Hindlimb muscle (tissue), 1 donor: ENCODE measurements at regions not wholly inside any gene's neighbourhood (a gene's known extent, or its start where the extent isn't known, plus 50 kb on each side); places are given as distances from the start of the nearest gene placed in this dataset.
"Not testable (repeated sequence)": the region's sequence is repeated elsewhere in the genome, so short reads cannot be mapped to it uniquely, and the experiment has no call there.

ENCODE experiments used
- DNase-seq: peaks from one replicate; pipeline ENCODE4 v3.0.0-alpha.2; 2013

DNA sequence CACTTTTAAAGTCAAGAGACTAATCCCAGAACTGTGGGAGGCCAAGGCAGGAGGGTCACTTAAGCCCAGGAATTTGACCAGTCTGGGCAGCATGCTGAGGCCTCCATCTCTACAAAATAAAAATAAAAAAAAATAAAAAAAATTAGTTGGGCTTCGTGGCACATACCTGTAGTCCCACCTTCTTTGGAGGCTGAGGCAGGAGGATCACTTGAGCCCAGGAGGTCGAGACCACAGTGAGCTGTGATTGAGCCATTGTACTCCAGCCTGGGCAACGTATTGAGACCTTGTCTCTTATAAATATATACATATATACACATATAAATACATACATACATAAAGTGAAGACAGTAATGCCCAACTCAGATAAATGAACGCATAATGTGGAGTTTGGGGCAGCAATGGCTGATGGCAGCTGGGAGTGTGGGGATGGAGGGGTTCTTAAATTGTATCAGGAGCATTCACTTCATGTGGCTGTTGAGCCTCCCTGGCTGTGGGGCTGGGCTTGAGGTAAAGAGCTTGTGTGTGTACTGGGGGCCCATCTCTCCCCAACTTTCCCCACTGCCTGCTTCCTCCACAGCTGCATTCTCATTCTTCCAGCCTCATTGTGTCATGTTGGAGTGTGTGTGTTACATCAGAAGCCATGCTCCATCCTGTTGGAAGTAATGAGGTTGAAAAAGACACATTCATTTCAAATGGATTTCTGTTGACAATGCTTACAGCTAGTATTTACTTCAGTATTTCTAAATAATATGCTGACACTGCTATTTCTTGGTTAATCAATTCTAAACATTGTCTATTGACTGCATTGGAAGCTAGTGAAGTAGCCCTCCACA is 96.5 kb upstream of the HS6ST1 start:
- DNase-seq, result no peak

DNA sequence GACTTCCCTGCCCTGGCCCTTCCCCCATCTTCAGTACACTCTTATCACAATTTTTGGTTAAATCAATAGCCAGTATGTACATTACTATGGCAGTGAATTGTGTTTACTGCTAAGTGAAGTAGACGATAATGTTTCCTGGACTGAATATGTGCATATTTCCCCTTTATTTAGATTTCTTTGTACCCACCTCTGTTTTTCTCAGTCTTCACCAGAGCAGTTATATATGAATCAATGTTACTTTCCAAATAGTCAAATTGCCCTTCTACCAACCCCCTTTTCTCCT is 97.1 kb upstream of the HS6ST1 start:
- no peak for DNase-seq

DNA sequence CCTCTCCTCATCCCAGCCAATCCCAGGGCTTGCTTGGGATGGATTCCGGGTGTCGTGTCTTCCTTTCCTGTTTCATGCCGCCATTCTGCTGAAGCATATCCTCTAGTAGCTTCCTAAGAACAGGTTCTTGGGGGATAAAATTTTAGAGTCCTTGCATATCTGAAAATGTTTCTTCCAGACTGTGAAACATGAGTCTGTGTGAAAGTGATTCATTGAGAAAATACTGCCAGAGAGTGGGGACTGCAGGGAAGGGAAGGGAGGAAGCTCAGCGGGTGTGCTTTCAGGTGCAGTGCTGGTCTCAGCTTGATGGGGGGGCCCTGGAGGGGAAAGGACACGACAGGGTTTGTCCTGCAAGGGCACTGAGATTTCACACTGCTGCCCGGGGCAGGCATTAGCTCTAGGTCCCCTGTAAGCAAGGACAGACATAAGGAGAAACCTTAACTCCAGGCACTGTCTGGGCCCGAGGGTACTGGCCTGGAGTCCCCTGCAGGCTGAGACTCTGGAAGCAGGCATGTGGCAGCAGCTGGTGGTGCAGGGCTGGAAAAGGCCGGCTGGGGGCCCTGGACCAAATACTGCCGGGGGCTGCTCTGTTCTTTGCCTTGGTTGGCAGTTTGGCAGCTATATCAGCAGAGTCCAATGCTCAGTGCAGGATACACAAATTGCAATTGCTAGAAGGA is 97.6 kb upstream of the HS6ST1 start:
- no peak for DNase-seq

- no peak for DNase-seq
Observed at GRCh38 chr2:128416806-128417205, 98.1 kb upstream of the HS6ST1 start.

- not testable (repeated sequence) for DNase-seq
Observed at GRCh38 chr2:128417264-128417663, 98.6 kb upstream of the HS6ST1 start.

- no peak for DNase-seq
Observed at GRCh38 chr2:128420131-128420530, 101.5 kb upstream of the HS6ST1 start.

DNA sequence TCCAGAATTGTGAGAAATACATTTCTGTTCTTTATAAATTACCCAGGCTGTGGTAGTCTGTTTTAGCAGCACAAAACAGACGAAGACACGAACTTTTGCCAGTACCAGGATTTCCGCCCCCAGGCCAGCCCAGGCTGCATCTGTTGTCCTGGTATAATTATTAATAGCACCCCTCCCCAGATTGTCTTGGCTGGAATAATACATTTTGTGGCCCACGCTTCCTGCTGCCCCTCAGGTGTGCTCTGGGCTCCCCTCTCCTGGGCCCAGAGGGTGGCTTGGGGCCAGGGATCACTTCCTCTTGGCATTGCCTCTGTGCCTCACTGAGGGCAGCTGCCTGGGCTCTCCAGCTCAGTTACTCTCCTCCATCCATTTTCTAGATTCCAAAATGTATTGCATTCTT is 102.1 kb upstream of the HS6ST1 start:
- DNase-seq, result no peak

- no peak for DNase-seq
Observed at GRCh38 chr2:128421286-128421685, 102.6 kb upstream of the HS6ST1 start.

DNA sequence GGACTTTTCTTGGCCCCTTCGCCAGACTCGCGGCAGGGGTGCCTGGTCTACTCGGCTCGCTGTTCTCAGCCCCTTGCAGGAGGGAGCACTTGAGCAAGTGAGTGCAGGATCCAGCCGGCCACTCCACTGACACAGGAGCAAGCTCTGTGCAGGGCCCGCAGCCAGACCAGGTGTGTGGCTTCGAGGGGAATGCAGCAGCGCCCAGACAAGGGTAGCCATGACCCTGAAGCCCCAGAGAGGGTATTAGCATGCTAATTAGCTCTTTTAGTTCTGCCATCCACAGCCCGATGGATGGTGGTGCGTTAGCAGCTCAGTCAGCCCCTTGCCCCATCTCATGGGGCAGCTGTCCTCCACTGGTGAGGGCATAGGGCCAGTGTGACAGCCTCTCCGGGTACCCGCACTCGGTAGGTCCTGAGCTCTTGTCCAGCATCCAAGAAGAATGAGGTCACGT is 103.2 kb upstream of the HS6ST1 start:
- DNase-seq, result no peak

DNA sequence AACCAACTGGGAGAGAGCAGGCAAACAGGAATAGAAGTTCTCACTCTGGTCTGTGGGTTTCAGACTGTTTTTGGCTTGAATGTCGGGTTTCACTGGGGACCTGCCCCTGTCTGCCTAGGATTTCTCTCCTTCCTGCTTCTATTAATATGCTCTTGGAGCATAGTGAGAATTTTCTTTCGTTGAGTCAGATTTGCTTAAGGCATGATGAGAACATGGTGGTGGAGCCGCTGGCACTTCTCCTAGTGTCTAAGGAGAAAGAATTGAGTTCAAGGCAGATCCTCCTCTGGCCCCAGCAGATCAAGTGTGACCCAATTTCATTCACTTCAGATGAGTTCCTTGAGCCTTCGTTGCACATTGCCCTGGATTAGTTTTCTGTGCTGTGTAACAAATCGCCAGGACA is 103.9 kb upstream of the HS6ST1 start:
- DNase-seq, result no peak

- no peak for DNase-seq
Observed at GRCh38 chr2:128423788-128424165, 105.1 kb upstream of the HS6ST1 start.

DNA sequence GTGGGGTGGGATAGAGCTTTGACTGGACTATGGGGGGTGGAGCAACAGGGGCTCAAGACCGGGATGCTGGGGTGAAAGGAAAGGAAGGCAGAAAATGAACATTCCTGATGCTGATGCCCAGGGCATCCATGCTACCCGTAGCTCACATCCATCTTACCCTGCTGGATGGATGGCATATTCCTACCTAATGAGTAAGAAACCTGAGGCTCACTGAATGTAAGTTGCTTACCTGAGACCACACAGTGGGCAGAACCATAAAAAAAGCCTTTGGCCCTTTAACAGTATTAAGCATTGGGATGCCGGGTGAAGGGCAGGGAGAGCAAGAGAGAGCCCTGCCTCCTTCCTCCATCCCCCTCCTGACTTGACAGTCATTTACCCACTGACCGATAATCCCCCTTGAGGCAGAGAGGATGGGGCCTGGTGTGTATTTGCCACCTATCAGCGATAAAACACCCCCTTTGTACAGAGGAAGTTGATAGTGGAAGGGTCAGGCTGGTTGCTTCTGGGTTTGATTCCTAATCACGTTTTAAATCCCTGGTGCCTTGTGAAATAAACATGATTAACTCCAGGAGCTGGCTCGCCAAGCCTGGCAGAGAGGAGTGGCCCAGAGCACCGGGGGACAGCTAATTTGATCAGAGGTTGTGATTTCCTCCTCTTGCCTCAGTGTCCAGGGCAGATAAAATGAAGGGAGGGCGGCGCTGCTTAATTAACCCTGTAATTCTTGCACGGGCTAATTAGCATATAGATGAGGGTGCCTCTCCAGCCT is 105.9 kb upstream of the HS6ST1 start:
- no peak for DNase-seq

DNA sequence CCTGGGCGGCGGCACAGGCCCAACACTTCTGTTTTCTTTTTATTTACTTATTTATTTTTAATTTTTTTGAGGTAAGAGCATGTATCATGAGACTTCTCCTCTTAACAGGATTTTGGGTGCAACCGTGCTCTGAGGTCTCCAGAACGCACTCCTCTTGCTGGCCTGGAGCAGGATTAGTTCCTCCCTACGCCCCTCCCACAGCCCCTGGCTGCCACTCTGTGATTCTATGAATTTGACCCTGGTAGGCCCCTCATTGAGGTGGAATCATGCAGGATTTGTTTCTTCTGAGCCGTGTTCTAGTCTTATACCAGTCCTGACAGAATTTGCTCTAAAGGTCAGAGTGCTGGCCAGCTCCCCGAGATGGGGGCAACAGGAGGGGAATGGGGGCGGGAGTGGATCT is 106.5 kb upstream of the HS6ST1 start:
- DNase-seq, result no peak

- DNase-seq, result no peak
Observed at GRCh38 chr2:128425731-128426620, 107.3 kb upstream of the HS6ST1 start.

- DNase-seq, result no peak
Observed at GRCh38 chr2:128427413-128427755, 108.7 kb upstream of the HS6ST1 start.

GRCh38 chr2:128428415-128428814 is 109.7 kb upstream of the HS6ST1 start:
- DNase-seq, result no peak

- no peak for DNase-seq
Observed at GRCh38 chr2:128432423-128432822, 113.8 kb upstream of the HS6ST1 start.

DNA sequence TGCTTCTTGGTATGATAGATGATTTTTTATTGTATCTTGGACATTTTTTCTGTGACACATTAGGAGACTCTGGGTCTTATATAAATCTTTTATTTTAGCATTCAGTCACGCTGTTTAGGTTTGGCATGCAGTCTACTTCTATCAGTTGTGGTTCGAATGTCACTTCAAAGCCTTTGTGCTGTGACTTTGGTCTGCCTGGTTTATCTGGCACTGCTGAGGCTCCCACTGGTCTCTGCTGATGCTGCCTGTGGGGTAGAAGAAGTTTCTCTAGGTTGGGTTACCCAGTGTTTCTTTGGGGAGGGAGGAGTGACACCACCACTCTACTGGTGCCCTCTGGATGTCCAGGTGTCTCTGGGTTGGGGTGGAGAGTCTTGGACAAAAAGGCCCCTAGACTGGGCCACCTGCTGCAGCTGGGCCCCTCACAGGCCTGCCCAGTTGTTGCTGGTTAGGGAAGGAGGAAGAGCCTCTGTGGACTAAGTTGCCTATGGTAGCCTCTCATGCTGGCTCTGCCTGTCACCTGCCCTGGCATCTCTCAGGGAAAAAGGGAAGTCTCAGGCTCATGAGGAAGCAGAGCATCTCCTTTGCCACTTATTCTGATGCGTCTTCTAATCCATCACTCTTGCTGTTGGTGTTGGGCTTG is 115.4 kb upstream of the HS6ST1 start:
- no peak for DNase-seq

GRCh38 chr2:128435576-128436478 is 117.2 kb upstream of the HS6ST1 start:
- no peak for DNase-seq

DNA sequence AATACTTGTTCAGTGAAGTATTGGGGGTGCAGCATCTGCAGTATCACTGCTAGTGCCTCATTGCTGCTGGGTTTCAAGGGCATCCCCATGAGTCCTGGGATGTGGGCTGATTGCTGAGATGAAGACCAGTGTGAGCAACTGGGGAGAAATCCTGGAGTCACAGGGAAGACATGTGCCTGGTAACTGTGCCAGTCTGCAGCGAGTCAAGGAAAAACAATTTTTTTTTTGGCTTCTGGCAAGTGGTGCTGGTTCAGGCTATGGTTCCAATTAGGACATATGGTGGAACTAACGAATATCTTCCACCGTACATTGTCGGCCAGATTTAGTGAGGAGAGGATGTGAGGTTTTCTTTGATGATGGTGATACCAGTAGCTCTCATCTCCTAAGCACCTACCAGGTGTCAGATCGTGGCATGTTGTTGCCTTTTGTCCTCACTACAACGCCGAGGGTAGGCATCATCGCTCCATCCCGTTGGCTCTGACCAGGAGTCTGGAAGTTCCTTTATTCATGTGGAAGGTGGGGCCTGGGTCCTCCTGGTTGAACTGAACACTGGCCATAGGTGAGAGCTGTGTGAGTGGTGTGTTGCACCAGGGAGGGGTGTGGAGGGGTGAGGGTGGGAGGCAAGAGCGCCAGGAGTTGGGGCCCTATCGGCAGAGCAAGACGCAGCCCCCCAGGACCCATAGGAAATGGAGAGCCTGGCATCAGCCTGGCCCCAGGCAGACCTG is 118.0 kb upstream of the HS6ST1 start:
- DNase-seq, result no peak

GRCh38 chr2:128437204-128437565 is 118.5 kb upstream of the HS6ST1 start:
- no peak for DNase-seq
